ENCODE measurements at regions not wholly inside any gene's neighbourhood (a gene's known extent, or its start where the extent isn't known, plus 50 kb on each side); places are given as distances from the start of the nearest gene placed in this dataset.
"Not testable (repeated sequence)": the region's sequence is repeated elsewhere in the genome, so short reads cannot be mapped to it uniquely, and the experiment has no call there.

- no peak for DNase-seq
Measured at GRCh38 chr21:25220954-25221353, 386.3 kb downstream of the MRPL39 start.

DNA sequence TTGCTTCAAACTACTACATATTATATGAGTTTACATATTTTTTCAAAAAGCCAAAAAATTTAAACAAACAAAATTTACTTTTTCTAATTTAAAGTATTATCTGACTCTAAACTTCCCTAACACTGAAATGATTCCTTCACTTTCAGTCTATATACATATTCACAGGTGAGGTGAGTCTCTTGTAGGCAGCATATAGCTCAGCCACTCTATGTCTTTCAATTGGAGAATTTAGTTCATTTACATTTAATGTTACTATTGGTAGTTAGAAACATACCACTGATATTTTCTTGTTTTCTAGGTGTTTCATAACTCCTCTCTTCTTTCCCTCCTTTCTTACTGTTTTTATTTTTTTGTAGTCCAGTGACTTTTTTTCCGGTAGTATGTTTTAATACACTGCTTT is 387.1 kb downstream of the MRPL39 start:
- DNase-seq, result no peak

GRCh38 chr21:25215698-25216384 is 391.4 kb downstream of the MRPL39 start:
- no peak for DNase-seq

DNA sequence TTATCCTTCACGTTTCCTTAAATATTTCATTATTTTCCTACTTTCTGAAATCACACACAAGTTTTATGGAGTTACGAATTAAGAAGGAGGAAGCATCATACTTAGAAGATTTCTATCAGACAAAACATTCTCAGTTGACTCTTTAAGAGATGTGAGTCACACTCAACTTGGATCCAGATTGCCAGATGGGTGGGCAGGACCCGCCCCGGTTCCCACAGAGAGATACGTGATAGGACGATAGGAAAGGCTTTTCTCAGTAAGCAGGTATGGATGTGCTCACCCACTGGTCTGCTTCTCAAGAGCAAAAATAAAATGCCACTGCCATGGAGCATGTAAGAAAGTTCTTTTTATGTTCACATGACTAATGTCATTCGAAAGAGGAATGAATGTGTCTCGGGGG is 392.6 kb downstream of the MRPL39 start:
- DNase-seq, result no peak

DNA sequence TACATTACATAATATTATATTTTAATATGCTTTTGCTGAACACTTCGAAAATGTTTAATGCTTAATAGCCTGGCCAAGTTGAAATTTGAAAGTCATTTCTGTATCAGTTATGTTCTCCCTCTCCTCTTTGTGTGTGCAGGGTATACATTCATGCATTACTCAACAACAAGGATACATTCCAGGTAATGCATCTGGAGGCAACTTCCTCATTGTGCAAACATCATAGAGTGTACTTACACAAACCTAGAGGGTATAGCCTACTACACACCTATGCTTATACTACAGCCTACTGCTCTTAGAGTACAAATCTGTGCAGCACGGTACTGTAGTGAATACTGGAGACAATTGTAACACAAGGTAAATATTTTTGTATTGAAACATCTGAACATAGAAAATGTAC is 407.3 kb downstream of the MRPL39 start:
- no peak for DNase-seq

- no peak for DNase-seq
Measured at GRCh38 chr21:25191141-25191540, 416.1 kb downstream of the MRPL39 start.

GRCh38 chr21:25189497-25189896 is 417.8 kb downstream of the MRPL39 start:
- DNase-seq, result no peak

- DNase-seq, result no peak
Measured at GRCh38 chr21:25188677-25189079, 418.6 kb downstream of the MRPL39 start.

DNA sequence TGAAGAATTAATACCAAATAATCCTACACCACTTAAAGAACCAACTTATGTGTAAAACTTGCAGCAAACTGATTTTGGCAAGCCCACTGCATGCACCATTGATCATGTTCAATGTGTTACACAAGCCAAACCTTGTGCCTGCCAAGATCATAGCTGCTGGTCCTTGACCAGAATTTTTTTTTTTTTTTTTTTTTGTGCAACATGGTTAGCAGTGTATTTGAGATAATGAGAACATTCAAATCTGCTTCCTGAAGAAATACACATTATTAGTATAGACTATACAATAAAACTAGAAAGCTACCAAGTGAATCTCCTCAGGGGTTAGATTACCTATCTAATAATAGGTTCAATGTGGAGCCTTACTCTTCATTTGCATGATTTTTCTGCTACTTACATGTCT is 421.0 kb downstream of the MRPL39 start:
- DNase-seq, result no peak

GRCh38 chr21:25183577-25183976 is 423.7 kb downstream of the MRPL39 start:
- no peak for DNase-seq

GRCh38 chr21:25181690-25182089 is 425.6 kb downstream of the MRPL39 start:
- not testable (repeated sequence) for DNase-seq

DNA sequence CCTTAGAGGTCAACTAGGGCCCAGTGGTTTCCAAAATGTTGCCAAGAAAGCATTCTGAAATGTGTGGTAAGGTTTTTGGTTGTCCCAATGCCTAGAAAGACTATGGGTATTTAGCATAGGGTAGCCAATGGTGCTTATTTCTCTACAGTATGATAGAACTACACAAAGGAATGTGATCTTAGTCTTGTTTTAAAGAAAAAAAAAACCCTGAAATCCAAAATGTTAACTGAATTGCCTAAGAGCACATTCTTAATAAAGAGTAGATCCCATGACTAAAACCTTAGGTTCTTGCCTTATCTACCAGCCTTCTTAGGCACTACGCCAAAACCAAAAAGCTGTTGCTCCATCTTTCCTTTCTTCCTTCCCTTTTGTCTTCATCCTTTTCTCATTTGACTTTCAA is 428.2 kb downstream of the MRPL39 start:
- DNase-seq, result no peak

DNA sequence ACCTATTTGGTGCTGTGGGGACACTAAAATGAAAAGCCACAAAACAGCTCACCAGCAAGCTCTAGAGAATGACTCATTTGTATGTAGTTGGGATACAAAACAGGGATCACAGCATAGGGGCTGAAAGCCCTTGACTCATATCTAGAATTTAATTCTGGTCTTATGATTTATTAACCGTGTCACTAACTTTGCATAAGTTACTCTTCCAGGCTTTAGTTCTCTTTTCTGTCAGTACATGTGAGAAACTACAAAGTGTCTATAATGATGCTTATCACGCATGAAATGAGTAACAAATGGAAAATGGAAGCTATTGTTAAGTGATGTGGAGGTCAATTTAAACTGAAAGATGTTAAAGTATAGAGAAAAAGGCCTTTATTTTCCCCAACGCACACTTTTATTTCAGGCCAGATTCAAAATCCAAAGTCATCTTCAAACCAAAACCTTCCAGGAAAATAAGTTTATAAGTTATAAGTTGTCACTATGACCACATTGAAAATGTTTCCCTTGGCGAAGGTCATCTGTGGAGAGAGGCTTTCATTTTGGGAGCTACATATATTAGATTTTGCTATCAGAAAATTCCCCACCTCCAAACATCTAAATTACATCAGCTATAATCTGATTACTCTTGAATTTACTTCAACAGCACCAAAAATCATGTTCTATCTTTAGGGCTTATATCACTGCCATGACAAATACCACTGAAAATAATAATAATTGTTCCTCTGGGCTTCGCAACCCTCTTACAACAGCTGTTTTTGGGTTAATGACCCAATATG is 430.5 kb downstream of the MRPL39 start:
- no peak for DNase-seq

DNA sequence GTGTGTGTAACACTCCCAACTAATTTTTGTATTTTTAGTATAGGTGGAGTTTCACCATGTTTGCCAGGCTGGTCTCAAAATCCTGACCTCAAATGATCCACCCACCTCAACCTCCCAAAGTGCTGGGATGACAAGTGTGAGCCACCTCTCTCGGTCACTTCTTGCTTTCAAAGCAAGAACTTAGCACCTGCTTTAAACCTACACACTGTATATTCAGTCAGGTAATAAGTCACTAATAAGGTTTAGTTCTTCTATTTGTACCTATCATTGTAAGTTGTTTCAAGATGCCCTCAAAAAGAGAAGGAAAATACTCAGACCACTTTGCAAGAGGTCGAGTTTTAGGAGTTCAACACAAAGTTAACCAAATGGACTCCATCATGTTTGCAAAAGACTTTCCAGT is 431.3 kb downstream of the MRPL39 start:
- no peak for DNase-seq

DNA sequence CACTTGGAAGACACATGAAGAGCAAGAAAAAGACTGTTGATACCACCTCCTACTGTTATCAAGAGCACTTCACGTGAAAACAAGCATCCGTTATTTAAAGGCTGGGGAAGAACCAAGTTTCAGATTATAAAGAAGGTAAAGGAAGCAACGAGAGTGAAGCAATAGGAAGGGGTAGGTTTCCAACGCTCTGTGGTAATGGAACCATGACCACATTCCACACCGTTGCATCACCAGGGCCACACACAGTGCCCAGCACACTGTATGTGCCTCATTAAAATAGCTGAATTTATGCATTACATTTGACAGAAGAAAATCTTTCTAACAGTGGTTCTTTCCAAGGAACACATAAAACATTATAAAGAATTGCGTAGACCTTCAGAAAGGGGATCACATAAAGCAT is 435.8 kb downstream of the MRPL39 start:
- no peak for DNase-seq

- DNase-seq, result no peak
Measured at GRCh38 chr21:25170681-25171080, 436.6 kb downstream of the MRPL39 start.

GRCh38 chr21:25169370-25169769 is 437.9 kb downstream of the MRPL39 start:
- no peak for DNase-seq

DNA sequence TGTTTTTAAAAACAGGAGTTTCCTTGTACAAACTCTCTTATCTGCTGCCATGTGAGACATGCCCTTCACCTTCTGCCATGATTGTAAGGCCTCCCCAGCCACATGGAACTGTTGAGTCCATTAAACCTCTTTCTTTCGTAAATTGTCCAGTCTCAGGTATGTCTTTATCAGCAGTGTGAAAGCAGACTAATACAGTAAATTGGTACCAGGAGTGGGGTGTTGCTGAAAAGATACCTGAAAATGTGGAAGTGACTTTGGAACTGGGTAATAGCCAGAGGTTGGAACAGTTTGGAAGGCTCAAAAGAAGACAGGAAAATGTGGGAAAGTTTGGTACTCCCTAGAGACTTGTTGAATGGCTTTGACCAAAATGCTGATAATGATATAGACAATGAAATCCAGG is 440.4 kb downstream of the MRPL39 start:
- DNase-seq, result not testable (repeated sequence)

DNA sequence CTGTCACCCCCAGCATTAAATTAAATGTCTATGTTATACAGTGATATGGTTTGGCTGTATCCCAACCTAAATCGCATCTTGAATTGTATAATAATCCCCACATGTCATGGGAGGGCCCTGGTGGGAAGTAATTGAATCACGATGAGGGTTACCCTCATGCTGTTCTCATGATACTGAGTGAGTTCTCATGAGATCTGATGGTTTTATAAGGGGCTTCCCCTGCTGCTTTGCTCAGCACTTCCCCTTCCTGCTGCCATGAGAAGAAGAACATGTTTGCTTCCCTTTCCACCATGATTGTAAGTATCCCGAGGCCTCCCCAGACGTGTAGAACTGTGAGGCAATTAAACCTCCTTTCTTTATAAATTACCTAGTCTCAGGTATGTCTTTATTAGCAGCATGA is 445.7 kb downstream of the MRPL39 start:
- DNase-seq, result no peak

DNA sequence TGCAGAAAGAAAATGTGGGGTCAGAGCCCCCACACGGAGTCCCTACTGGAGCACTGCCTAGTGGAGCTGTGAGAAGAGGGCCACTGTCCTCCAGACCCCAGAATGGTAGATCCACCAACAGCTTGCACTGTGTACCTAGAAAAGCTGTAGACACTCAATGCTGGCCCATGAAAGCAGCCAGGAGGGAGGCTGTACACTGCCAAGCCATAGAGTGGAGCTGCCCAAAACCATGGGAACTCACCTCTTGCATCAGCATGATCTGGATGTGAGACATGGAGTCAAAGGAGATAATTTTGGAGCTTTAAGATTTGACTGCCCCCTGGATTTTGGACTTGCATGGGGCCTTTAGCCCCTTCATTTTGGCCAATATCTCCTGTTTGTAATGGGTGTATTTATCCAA is 452.3 kb downstream of the MRPL39 start:
- not testable (repeated sequence) for DNase-seq

GRCh38 chr21:25149022-25149421 is 458.3 kb downstream of the MRPL39 start:
- DNase-seq, result no peak

GRCh38 chr21:25139414-25139813 is 467.9 kb downstream of the MRPL39 start:
- DNase-seq, result no peak

DNA sequence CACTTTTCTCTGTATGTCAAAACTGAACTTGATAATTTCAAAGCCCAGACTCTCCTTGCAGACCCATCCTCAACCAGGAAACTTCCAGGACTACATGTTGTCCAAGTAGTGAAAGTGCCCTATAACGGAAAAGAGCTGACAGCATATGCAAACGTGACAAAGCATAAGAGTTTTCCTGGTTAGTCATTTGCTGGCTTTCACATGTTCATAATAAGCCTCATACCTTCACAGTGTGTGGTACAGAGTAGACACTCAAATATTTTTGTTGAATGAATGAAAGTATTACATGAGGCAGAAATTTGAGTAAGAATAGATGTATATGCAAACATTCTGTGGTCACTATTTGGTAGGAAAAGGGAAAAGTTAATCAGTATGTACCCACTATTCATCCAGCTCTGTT is 473.3 kb downstream of the MRPL39 start:
- no peak for DNase-seq

DNA sequence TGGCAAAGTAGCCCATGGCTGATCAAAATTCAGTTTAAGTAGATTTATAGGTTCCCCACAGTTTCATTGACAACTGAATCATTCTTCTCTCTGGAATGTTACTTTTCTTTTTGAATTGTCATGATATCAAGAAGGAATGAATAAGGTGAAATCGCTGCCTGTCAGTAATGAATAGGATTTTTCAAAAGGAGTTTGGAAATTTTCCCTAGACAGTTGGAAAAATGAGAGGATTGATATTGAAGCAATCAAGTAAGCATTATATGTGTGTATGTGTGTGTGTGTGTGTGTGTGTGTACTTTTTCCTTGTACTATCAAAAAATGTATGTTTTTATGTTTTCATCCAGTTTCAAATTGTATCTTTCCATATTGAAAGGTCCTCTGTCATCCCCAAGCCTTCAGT is 479.5 kb downstream of the MRPL39 start:
- DNase-seq, result no peak

DNA sequence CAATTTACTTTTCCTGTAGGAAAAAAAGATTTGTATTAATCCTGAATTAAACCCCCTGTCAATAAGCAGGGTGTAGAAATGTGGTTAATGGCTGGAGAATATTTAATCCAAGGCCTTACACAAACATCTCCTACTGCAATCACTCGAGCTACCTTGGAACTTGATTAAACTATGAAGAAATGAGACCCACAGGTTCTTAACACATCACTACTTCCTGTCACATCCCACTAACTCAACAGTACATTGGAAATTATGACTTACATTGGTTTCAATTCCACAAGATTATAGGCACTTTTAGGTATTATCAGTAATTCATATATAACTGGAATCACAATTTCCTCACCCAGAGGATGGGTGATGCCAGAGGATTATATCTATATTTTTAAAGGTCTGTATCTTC is 480.3 kb downstream of the MRPL39 start:
- no peak for DNase-seq

All from activated T-cell treated with anti-CD3 and anti-CD28 coated beads, Interleukin-2, amount 50 U/mL, for 48 hours (primary cell).